ENCODE measurements at regions not wholly inside any gene's neighbourhood (a gene's known extent, or its start where the extent isn't known, plus 50 kb on each side); places are given as distances from the start of the nearest gene placed in this dataset.

DNA sequence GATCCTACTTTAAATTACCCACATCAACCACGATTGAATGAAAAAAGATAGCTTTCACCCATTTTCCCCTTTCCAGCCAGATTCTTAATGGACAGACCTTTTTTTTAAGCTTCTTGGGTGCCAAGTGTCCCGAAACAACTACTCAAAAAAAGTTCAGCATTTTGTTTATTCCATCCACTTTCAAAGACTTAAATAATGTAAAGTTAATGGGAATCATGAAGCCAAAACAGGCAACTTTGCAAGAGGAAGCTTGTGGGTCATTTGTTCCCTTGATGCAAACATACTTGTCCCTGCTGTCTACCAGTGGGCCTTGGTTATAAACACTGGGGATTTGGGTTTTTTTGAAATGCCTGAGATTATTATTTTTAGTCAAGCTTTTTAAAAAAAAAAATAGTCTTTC, 414.0 kb upstream of the PSMD7 start (continued):
- TF ChIP-seq EZH2 (IDR thresholded peaks at IDR 0.05; ENCODE audit: low read depth, low read length, severe bottlenecking) (no peak), KDM4A (IDR thresholded peaks at IDR 0.05; ENCODE audit: low read depth, low read length, severe bottlenecking) (no peak), ZNF274 (IDR thresholded peaks at IDR 0.05; ENCODE audit: borderline replicate concordance, extremely low read depth, low read length) (no peak), BACH1 (IDR thresholded peaks at IDR 0.05; ENCODE audit: low read length) (no peak)
- TF ChIP-seq, protein P1, sequence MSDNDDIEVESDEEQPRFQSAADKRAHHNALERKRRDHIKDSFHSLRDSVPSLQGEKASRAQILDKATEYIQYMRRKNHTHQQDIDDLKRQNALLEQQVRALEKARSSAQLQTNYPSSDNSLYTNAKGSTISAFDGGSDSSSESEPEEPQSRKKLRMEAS (IDR thresholded peaks at IDR 0.05), result no peak

Measured in H1 (cell line).